Testis (tissue), 2 donors: ENCODE measurements at regions not wholly inside any gene's neighbourhood (a gene's known extent, or its start where the extent isn't known, plus 50 kb on each side); places are given as distances from the start of the nearest gene placed in this dataset.

Experiments
- CTCF ChIP-seq, 3 experiments: fragments of 450-650 bp in 2 of 3; fragments of 200-600 bp in 1 of 3; sonication (generic) in 1 of 3; IDR thresholded peaks; one replicate each; pipeline ENCODE4 v1.5.1; 2016 to 2019; ENCODE audit warnings: antibody characterized with exemption in 3 of 3, mild to moderate bottlenecking in 2 of 3, moderate library complexity in 1 of 3
- POLR2A ChIP-seq: fragments of 450-650 bp; IDR thresholded peaks from one replicate; pipeline ENCODE4 v1.6.1; 2017; ENCODE audit warnings: antibody characterized with exemption, mild to moderate bottlenecking, moderate library complexity

- TF ChIP-seq CTCF (IDR thresholded peaks at IDR 0.05): no peak
- no peak for TF ChIP-seq POLR2A
Observed at GRCh38 chr15:95068701-95069521, 837.5 kb downstream of the MCTP2 start.
